SK-N-SH (cell line): ENCODE measurements at regions not wholly inside any gene's neighbourhood (a gene's known extent, or its start where the extent isn't known, plus 50 kb on each side); places are given as distances from the start of the nearest gene placed in this dataset.

Experiments
- CTCF ChIP-seq: fragments of 200-600 bp; sonication (generic); IDR thresholded peaks from 2 replicates; pipeline ENCODE4 v1.6.1; 2017; ENCODE audit warnings: antibody characterized with exemption, mild to moderate bottlenecking, moderate library complexity
- EP300 ChIP-seq, 2 experiments: IDR thresholded peaks; 2 replicates each; pipeline versions ENCODE4 v1.4.0 to v1.6.1; 2012; ENCODE audit warnings: borderline replicate concordance in 1 of 2, low read depth in 1 of 2, low read length in 1 of 2
- EZH2phosphoT487 ChIP-seq: fragments of 200-600 bp; sonication (generic); IDR thresholded peaks from 2 replicates; pipeline ENCODE4 v1.6.1; 2017; ENCODE audit warnings: low read depth, mixed run types, mild to moderate bottlenecking, antibody characterized with exemption, moderate library complexity, borderline replicate concordance
- FOXJ3 ChIP-seq: sonication (generic); formaldehyde crosslinking; IDR thresholded peaks from 2 replicates; pipeline ENCODE4 v1.5.1; 2020; ENCODE audit warnings: mild to moderate bottlenecking, missing genetic modification reagents
- POLR2AphosphoS5 ChIP-seq: IDR thresholded peaks from 2 replicates; pipeline ENCODE4 v1.6.1; 2012; ENCODE audit warnings: low read depth, low read length
- RAD21 ChIP-seq: IDR thresholded peaks from 2 replicates; pipeline ENCODE4 v1.6.1; 2012; ENCODE audit warnings: mild to moderate bottlenecking, low read length
- RCOR1 ChIP-seq: fragments of 150-350 bp; IDR thresholded peaks from 2 replicates; pipeline ENCODE4 v1.6.1; 2017; ENCODE audit warnings: antibody characterized with exemption, low read length
- RFX5 ChIP-seq: IDR thresholded peaks from 2 replicates; pipeline ENCODE4 v1.6.1; 2012; ENCODE audit warnings: mild to moderate bottlenecking, improper control_type of control experiment, low read length
- RXRA ChIP-seq: IDR thresholded peaks from 2 replicates; pipeline ENCODE4 v1.4.0; 2012; ENCODE audit warnings: low read depth, mild to moderate bottlenecking, borderline replicate concordance
- USF2 ChIP-seq: fragments of 150-350 bp; IDR thresholded peaks from 2 replicates; pipeline ENCODE4 v1.6.1; 2017; ENCODE audit warnings: antibody characterized with exemption, low read length, low read depth, borderline replicate concordance

GRCh38 chr6:137403443-137403842 is 90.8 kb downstream of the OLIG3 start:
- TF ChIP-seq RFX5 (no peak), CTCF (no peak), USF2 (no peak), EZH2phosphoT487 (no peak), RXRA (no peak), POLR2AphosphoS5 (no peak), EP300 (IDR thresholded peaks at IDR 0.05; ENCODE audit: borderline replicate concordance in 1 of 2, low read depth in 1 of 2, low read length in 1 of 2) (no peak), FOXJ3 (CRISPR knock-in tag) (no peak), RCOR1 (no peak), RAD21 (no peak)
